Common myeloid progenitor, CD34-positive (primary cell): ENCODE measurements at regions not wholly inside any gene's neighbourhood (a gene's known extent, or its start where the extent isn't known, plus 50 kb on each side); places are given as distances from the start of the nearest gene placed in this dataset.

Source experiments
- CTCF ChIA-PET: fragments of 350-600 bp; sonication (Branson Sonifier 250); formaldehyde crosslinking; loops from one replicate; lab custom pipeline; 2021; ENCODE audit warnings: antibody characterized with exemption; lab: Charles Lee
- POLR2A ChIA-PET: fragments of 350-600 bp; sonication (Branson Sonifier 250); formaldehyde crosslinking; loops from one replicate; lab custom pipeline; 2021; ENCODE audit warnings: antibody characterized with exemption; lab: Charles Lee
- DNase-seq, 3 donors: peaks; one replicate each; pipeline versions ENCODE4 v3.0.0 to v3.0.0-alpha.2; 2013
- H3K27ac ChIP-seq, 2 experiments: 1 replicate in 1 of 2; 2 replicates in 1 of 2; pipeline ENCODE4 v1.7.0; 2013; ENCODE audit warnings: inconsistent platforms in 2 of 2, low read length in 2 of 2, mild to moderate bottlenecking in 2 of 2, low read depth in 1 of 2, moderate library complexity in 1 of 2; ENCODE audit not compliant: severe bottlenecking in 2 of 2, insufficient read depth in 1 of 2, poor library complexity in 1 of 2
- H3K27me3 ChIP-seq, 5 experiments: replicated peaks in 2 of 5; 1 replicate in 3 of 5; 2 replicates in 2 of 5; pipeline versions ENCODE4 v1.6.1 to v1.7.0; 2013; ENCODE audit warnings: low read length in 4 of 5, mild to moderate bottlenecking in 2 of 5, moderate library complexity in 2 of 5, inconsistent platforms in 1 of 5; ENCODE audit not compliant: insufficient read depth in 5 of 5, control insufficient read depth in 4 of 5
- H3K36me3 ChIP-seq, 4 experiments: 1 replicate in 2 of 4; 2 replicates in 2 of 4; pipeline versions ENCODE4 v1.6.1 to v1.7.0; 2013; ENCODE audit warnings: low read length in 3 of 4, control low read depth in 1 of 4, mild to moderate bottlenecking in 1 of 4; ENCODE audit not compliant: control insufficient read depth in 4 of 4, insufficient read depth in 4 of 4
- H3K4me1 ChIP-seq, 4 experiments: 1 replicate in 3 of 4; 2 replicates in 1 of 4; pipeline versions ENCODE4 v1.6.1 to v1.7.1; 2013; ENCODE audit warnings: low read length in 3 of 4, mild to moderate bottlenecking in 3 of 4, control low read depth in 1 of 4, inconsistent platforms in 1 of 4, moderate library complexity in 1 of 4; ENCODE audit not compliant: control insufficient read depth in 4 of 4, insufficient read depth in 4 of 4; ENCODE audit errors: control extremely low read depth in 1 of 4
- H3K4me3 ChIP-seq, 7 experiments: 1 replicate in 4 of 7; 2 replicates in 3 of 7; pipeline versions ENCODE4 v1.5.1 to v1.7.0; 2013; ENCODE audit warnings: mild to moderate bottlenecking in 7 of 7, low read length in 6 of 7, moderate library complexity in 6 of 7, inconsistent platforms in 2 of 7, low read depth in 2 of 7, control low read depth in 1 of 7; ENCODE audit not compliant: insufficient read depth in 4 of 7, control insufficient read depth in 1 of 7; ENCODE audit errors: extremely low read depth in 1 of 7
- H3K9me3 ChIP-seq, 5 experiments: 1 replicate in 4 of 5; 2 replicates in 1 of 5; pipeline versions ENCODE4 v1.6.1 to v1.7.1; 2013; ENCODE audit warnings: low read length in 4 of 5, mild to moderate bottlenecking in 2 of 5, inconsistent platforms in 1 of 5, low read depth in 1 of 5, moderate library complexity in 1 of 5; ENCODE audit not compliant: control insufficient read depth in 4 of 5, insufficient read depth in 2 of 5; ENCODE audit errors: control extremely low read depth in 1 of 5
- WGBS: methylation state at CpG from one replicate; pipeline ENCODE4 v1.1.5; 2013; ENCODE audit not compliant: insufficient coverage; 5-methylcytosine and 5-hydroxymethylcytosine counted together

- Histone ChIP-seq H3K4me3 (no peak overlapping the region), H3K27me3 (no peaks in the 10 kb centered on the region), H3K4me1 (no peaks in the 10 kb centered on the region), H3K36me3 (no peaks in the 10 kb centered on the region), H3K27ac (no peak overlapping the region), H3K9me3 (peaks cover 0 to 7% (median 0%) of the 10 kb centered on the region in 5 experiments)
- ChIA-PET POLR2A (no interaction called here), CTCF (interaction anchor here (0.7 kb wide), 1 partner anchor 15 kb away, joined by 3 read pairs; no protein-coding TSS in a partner anchor)
- no peak for DNase-seq
- no CpG with 5 or more reads among the region's 3 CpGs for WGBS
Measured at GRCh38 chr1:4284976-4285375, 369.4 kb upstream of the AJAP1 start.

DNA sequence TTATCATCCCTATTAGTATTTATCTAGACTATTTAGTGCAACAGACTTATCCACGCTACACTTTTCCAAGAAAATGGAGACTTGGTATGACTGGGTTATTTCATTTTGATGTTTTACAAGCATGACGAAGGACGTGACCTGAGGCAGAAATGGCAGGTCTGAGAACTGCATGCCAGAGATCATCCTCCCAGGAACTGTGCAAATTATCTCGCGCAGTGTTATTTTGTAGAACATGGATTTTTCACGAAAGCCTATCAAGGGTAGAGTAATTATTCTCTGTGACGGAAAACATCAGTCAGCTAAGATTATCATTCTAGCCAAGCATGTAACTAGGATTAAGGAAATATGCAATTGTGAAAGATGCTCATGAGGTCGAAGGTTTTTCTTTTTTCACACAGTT, 361.5 kb upstream of the AJAP1 start:
- CTCF ChIA-PET, result no interaction called here
- Histone ChIP-seq H3K27me3 (no peaks in the 10 kb centered on the region), H3K4me3 (no peak overlapping the region), H3K36me3 (no peaks in the 10 kb centered on the region), H3K4me1 (no peaks in the 10 kb centered on the region), H3K9me3 (peaks cover 0 to 11% (median 2%) of the 10 kb centered on the region in 5 experiments), H3K27ac (no peak overlapping the region)
- POLR2A ChIA-PET, result no interaction called here
- DNase-seq, result no peak
- WGBS, result 90% methylated on average over 6 of the region's 8 CpGs

GRCh38 chr1:4298361-4299083, 355.9 kb upstream of the AJAP1 start:
- no peaks in the 10 kb centered on the region for H3K36me3 ChIP-seq
- DNase-seq, result no peak
- peaks cover 0 to 2% (median 0%) of the 10 kb centered on the region in 5 experiments for H3K27me3 ChIP-seq
- POLR2A ChIA-PET, result no interaction called here
- no peak overlapping the region for H3K4me3 ChIP-seq
- no peaks in the 10 kb centered on the region for H3K4me1 ChIP-seq
- CTCF ChIA-PET, result no interaction called here
- peaks cover 0 to 4% (median 0%) of the 10 kb centered on the region in 5 experiments for H3K9me3 ChIP-seq
- H3K27ac ChIP-seq, result no peak overlapping the region
- WGBS, result 92% methylated on average over 10 of the region's 12 CpGs

GRCh38 chr1:4301007-4301406, 353.4 kb upstream of the AJAP1 start:
- ChIA-PET POLR2A (no interaction called here), CTCF (no interaction called here)
- Histone ChIP-seq H3K9me3 (peaks cover 0 to 12% (median 3%) of the 10 kb centered on the region in 5 experiments), H3K36me3 (no peaks in the 10 kb centered on the region), H3K27ac (no peak overlapping the region), H3K4me3 (no peak overlapping the region), H3K27me3 (peaks cover 0 to 2% (median 0%) of the 10 kb centered on the region in 5 experiments), H3K4me1 (no peaks in the 10 kb centered on the region)
- WGBS, result 100% methylated on average over 4 of the region's 8 CpGs
- DNase-seq, result no peak

DNA sequence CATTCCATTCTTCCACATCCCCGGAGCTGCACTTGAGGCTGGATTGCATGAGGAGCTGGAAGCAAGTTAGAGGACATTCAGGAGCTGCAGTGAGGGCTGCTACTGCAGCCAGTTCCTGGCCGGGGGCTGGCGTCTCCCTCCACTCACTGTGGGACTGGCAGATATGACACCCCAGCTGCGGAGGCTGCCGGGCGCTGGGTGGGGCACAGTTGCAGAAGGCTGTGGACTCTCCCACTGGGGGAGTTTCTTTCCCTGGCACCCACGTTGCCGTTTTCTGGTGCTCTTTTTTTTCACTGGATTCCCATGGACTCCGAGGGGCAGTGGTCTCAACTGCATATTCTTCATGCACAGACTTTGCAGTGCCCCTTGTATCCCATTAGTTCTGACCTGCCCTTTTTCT, 351.1 kb upstream of the AJAP1 start:
- Histone ChIP-seq H3K4me1 (no peaks in the 10 kb centered on the region), H3K4me3 (no peak overlapping the region), H3K9me3 (peaks cover 0 to 12% (median 3%) of the 10 kb centered on the region in 5 experiments), H3K27ac (no peak overlapping the region), H3K27me3 (peaks cover 0 to 2% (median 0%) of the 10 kb centered on the region in 5 experiments), H3K36me3 (no peaks in the 10 kb centered on the region)
- WGBS, result 94% methylated on average over 8 of the region's 9 CpGs
- ChIA-PET POLR2A (no interaction called here), CTCF (no interaction called here)
- DNase-seq, result no peak

DNA sequence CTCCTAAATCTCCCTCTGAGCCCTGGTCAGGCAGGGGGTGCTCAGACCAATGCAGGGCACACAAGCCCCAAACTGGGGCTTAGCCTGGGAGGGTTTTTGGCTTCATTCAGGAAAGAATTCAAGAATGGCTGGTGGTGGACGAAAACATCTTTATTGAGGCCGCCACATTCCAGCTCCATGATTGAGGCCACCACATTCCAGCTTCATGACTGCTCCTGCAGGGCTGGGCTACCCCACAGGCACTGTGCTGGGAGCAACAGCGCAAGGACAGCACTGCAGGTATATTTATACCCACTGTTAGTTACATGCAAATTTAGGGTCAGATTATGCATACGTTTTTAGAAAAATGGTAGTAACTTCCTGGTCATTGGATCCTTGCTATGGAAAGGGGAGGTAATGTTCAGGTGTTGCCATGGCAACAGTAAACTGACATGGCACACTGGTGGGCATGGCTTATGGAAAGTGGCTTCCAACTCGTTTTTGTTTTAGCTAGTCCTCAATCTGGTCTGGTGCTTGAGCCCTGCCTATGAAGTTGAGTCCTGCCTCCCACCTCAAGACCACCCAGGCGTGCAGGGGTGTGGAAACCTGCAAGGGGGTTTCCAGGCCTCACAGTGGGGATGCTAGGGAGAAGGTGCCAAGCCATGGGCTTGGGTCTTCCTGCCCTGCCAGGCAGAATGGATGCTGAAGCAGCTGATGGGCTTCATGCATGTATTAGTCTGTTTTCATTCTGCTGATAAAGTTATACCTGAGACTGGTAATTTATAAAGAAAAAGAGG, 348.7 kb upstream of the AJAP1 start:
- DNase-seq, result no peak
- CTCF ChIA-PET, result no interaction called here
- WGBS, result 89% methylated on average over 5 of the region's 6 CpGs
- Histone ChIP-seq H3K4me3 (no peak overlapping the region), H3K27ac (no peak overlapping the region), H3K27me3 (peaks cover 0 to 2% (median 0%) of the 10 kb centered on the region in 5 experiments), H3K36me3 (no peaks in the 10 kb centered on the region), H3K9me3 (peaks cover 0 to 12% (median 3%) of the 10 kb centered on the region in 5 experiments), H3K4me1 (no peaks in the 10 kb centered on the region)
- POLR2A ChIA-PET, result no interaction called here
